ENCODE measurements at regions not wholly inside any gene's neighbourhood (a gene's known extent, or its start where the extent isn't known, plus 50 kb on each side); places are given as distances from the start of the nearest gene placed in this dataset.

GRCh38 chr20:24241466-24241865 lies 228.0 kb upstream of the SYNDIG1 start:
- H3K4me1 ChIP-seq (ENCODE audit: insufficient read depth, low read length) = no peaks in the 10 kb centered on the region

GRCh38 chr20:24236963-24237362 lies 232.5 kb upstream of the SYNDIG1 start:
- Histone ChIP-seq H3K27ac (ENCODE audit: low read length) (no peak overlapping the region), H3K9me3 (ENCODE audit: low read length) (no peaks in the 10 kb centered on the region), H3K9ac (ENCODE audit: low read length) (no peak overlapping the region), H3K9me2 (replicated peaks; ENCODE audit: low read length) (no peaks in the 10 kb centered on the region), H3K4me1 (ENCODE audit: insufficient read depth, low read length) (no peaks in the 10 kb centered on the region), H3K27me3 (ENCODE audit: low read length) (peaks cover 86% of the 10 kb centered on the region), H3K4me3 (ENCODE audit: low read length) (no peak overlapping the region), H3K4me2 (ENCODE audit: low read length) (no peak overlapping the region), H3K36me3 (ENCODE audit: low read depth, low read length) (no peaks in the 10 kb centered on the region), H2AFZ (ENCODE audit: low read length) (no peak overlapping the region), H4K20me1 (ENCODE audit: low read length) (no peaks in the 10 kb centered on the region), H3K79me2 (ENCODE audit: low read length) (no peaks in the 10 kb centered on the region), H3F3A (ENCODE audit: low read length, unreplicated experiment) (no peaks in the 10 kb centered on the region)
- no TSS peak for BruUV-seq (replicated peaks)
- intact Hi-C loops (cut with micrococcal nuclease) = no loop called here
- POLR2A ChIA-PET (ENCODE audit: unreplicated experiment) = no interaction called here
- TF ChIP-seq EZH2 (IDR thresholded peaks at IDR 0.05; ENCODE audit: low read length, unreplicated experiment) (no peak), CTCF (conservative IDR thresholded peaks at IDR 0.05; ENCODE audit: low read depth, low read length) (no peak)
- CTCF ChIA-PET = no interaction called here
- ATAC-seq = no peak
- DNase-seq = no peak

More at GRCh38 chr20:24241466-24241865, 228.0 kb upstream of the SYNDIG1 start:
- Histone ChIP-seq H3K9me3 (ENCODE audit: low read length) (no peaks in the 10 kb centered on the region), H3K9me2 (replicated peaks; ENCODE audit: low read length) (no peaks in the 10 kb centered on the region), H3K79me2 (ENCODE audit: low read length) (no peaks in the 10 kb centered on the region), H4K20me1 (ENCODE audit: low read length) (no peaks in the 10 kb centered on the region), H3F3A (ENCODE audit: low read length, unreplicated experiment) (no peaks in the 10 kb centered on the region), H3K27me3 (ENCODE audit: low read length) (peaks cover 89% of the 10 kb centered on the region), H2AFZ (ENCODE audit: low read length) (no peak overlapping the region), H3K36me3 (ENCODE audit: low read depth, low read length) (no peaks in the 10 kb centered on the region), H3K27ac (ENCODE audit: low read length) (no peak overlapping the region), H3K4me2 (ENCODE audit: low read length) (no peak overlapping the region), H3K4me3 (ENCODE audit: low read length) (no peak overlapping the region), H3K9ac (ENCODE audit: low read length) (no peak overlapping the region)
- POLR2A ChIA-PET (ENCODE audit: unreplicated experiment) = no interaction called here
- TF ChIP-seq EZH2phosphoT487 (IDR thresholded peaks at IDR 0.05; ENCODE audit: borderline replicate concordance, low read length) = no peak
- no peak for TF ChIP-seq EZH2 (IDR thresholded peaks at IDR 0.05; ENCODE audit: low read length, unreplicated experiment)
- no peak for TF ChIP-seq CTCF (conservative IDR thresholded peaks at IDR 0.05; ENCODE audit: low read depth, low read length)
- CTCF ChIA-PET = no interaction called here
- DNase-seq (no peak), ATAC-seq (no peak)
- intact Hi-C loops (cut with micrococcal nuclease) = no loop called here
- BruUV-seq (replicated peaks) = no TSS peak

- ATAC-seq (no peak), DNase-seq (no peak)
- TF ChIP-seq CTCF (conservative IDR thresholded peaks at IDR 0.05; ENCODE audit: low read depth, low read length) (no peak), EZH2 (IDR thresholded peaks at IDR 0.05; ENCODE audit: low read length, unreplicated experiment) (no peak), EZH2phosphoT487 (IDR thresholded peaks at IDR 0.05; ENCODE audit: borderline replicate concordance, low read length) (no peak)
- H3K27me3 ChIP-seq (ENCODE audit: low read length) = peaks cover 86% of the 10 kb centered on the region
- no peak overlapping the region for H2AFZ ChIP-seq (ENCODE audit: low read length)
- no peaks in the 10 kb centered on the region for H3K36me3 ChIP-seq (ENCODE audit: low read depth, low read length)
- no peak overlapping the region for H3K4me3 ChIP-seq (ENCODE audit: low read length)
- no peaks in the 10 kb centered on the region for H3F3A ChIP-seq (ENCODE audit: low read length, unreplicated experiment)
- no peak overlapping the region for H3K9ac ChIP-seq (ENCODE audit: low read length)
- no peaks in the 10 kb centered on the region for H3K79me2 ChIP-seq (ENCODE audit: low read length)
- no peaks in the 10 kb centered on the region for H3K9me3 ChIP-seq (ENCODE audit: low read length)
- no TSS peak for BruUV-seq (replicated peaks)
- H3K4me1 ChIP-seq (ENCODE audit: insufficient read depth, low read length) = no peaks in the 10 kb centered on the region
- intact Hi-C loops (cut with micrococcal nuclease) = no loop called here
- ChIA-PET POLR2A (ENCODE audit: unreplicated experiment) (no interaction called here), CTCF (no interaction called here)
- H3K4me2 ChIP-seq (ENCODE audit: low read length) = no peak overlapping the region
- no peaks in the 10 kb centered on the region for H4K20me1 ChIP-seq (ENCODE audit: low read length)
- no peaks in the 10 kb centered on the region for H3K9me2 ChIP-seq (replicated peaks; ENCODE audit: low read length)
- no peak overlapping the region for H3K27ac ChIP-seq (ENCODE audit: low read length)
Measured at GRCh38 chr20:24236201-24236600, 233.2 kb upstream of the SYNDIG1 start.
